ENCODE measurements at regions not wholly inside any gene's neighbourhood (a gene's known extent, or its start where the extent isn't known, plus 50 kb on each side); places are given as distances from the start of the nearest gene placed in this dataset.

DNA sequence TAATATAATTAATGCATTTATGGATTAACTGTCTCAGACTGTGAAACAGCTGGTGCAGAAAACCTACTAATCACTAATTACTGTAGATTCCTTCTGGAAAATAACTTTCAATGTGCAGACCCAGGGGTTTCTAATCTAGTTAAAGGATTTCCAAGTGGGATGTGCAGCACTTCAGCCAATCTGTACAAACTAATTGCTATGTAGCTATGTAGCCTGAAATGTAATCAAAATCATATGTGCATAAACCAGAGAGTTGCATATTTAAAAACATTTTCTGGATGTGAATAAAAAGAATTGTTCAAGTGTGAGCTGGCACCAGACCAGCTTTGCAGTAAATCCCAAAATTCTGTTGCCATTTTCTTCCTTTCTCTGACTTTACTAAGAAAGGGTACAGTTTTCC is 127.5 kb upstream of the CD96 start:
- peaks cover 6% of the 10 kb centered on the region for H3K27me3 Mint-ChIP-seq
- intact Hi-C loops (cut with micrococcal nuclease) = no loop called here
- CTCF ChIA-PET = no interaction called here

GRCh38 chr3:111415018-111415417 is 127.0 kb upstream of the CD96 start:
- TF ChIP-seq, protein P1, sequence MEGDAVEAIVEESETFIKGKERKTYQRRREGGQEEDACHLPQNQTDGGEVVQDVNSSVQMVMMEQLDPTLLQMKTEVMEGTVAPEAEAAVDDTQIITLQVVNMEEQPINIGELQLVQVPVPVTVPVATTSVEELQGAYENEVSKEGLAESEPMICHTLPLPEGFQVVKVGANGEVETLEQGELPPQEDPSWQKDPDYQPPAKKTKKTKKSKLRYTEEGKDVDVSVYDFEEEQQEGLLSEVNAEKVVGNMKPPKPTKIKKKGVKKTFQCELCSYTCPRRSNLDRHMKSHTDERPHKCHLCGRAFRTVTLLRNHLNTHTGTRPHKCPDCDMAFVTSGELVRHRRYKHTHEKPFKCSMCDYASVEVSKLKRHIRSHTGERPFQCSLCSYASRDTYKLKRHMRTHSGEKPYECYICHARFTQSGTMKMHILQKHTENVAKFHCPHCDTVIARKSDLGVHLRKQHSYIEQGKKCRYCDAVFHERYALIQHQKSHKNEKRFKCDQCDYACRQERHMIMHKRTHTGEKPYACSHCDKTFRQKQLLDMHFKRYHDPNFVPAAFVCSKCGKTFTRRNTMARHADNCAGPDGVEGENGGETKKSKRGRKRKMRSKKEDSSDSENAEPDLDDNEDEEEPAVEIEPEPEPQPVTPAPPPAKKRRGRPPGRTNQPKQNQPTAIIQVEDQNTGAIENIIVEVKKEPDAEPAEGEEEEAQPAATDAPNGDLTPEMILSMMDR (IDR thresholded peaks at IDR 0.05) = no peak
- no peak for ATAC-seq (ENCODE audit: low read depth)
- POLR2A ChIA-PET = no interaction called here

More for the DNA sequence above, 127.5 kb upstream of the CD96 start:
- Mint-ChIP-seq H3K9me3 (peaks cover 2% of the 10 kb centered on the region), H3K27ac (no peak overlapping the region), H3K4me1 (peaks cover 11% of the 10 kb centered on the region), H3K4me3 (no peak overlapping the region), H3K36me3 (ENCODE audit: low read depth) (no peaks in the 10 kb centered on the region)
- no peak for ATAC-seq (ENCODE audit: low read depth)
- DNase-seq = no peak
- POLR2A ChIA-PET = no interaction called here
- TF ChIP-seq, protein P1 (IDR thresholded peaks at IDR 0.05) = no peak

DNA sequence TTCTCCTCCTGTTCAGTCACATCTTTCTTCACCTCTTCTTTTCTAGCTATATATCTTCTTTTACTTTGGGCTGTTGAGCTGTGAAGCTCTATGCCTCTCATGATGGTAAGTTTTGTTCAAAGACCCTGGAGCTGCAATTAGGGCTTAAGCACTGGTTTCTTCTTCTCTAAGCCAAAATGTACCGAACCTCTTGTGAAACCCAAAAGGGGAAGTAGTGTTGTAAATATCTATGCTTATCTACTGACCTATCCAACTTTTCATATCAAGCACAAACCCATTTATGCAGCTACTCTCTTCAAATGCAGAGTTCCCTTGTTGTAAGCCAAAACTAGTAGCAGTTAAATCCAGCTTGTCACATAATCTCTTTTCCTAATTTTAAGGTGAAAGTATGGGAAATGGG is 123.6 kb upstream of the CD96 start:
- H3K36me3 Mint-ChIP-seq (ENCODE audit: low read depth) = no peaks in the 10 kb centered on the region
- ATAC-seq (ENCODE audit: low read depth) = no peak

More at GRCh38 chr3:111415018-111415417, 127.0 kb upstream of the CD96 start:
- DNase-seq = no peak
- Mint-ChIP-seq H3K4me3 (no peak overlapping the region), H3K27me3 (peaks cover 8% of the 10 kb centered on the region), H3K4me1 (peaks cover 11% of the 10 kb centered on the region), H3K9me3 (peaks cover 2% of the 10 kb centered on the region), H3K27ac (no peak overlapping the region), H3K36me3 (ENCODE audit: low read depth) (no peaks in the 10 kb centered on the region)
- intact Hi-C loops (cut with micrococcal nuclease) = no loop called here
- CTCF ChIA-PET = no interaction called here

GRCh38 chr3:111428301-111428700 is 113.7 kb upstream of the CD96 start:
- H3K27ac Mint-ChIP-seq = no peak overlapping the region
- POLR2A ChIA-PET = no interaction called here
- H3K9me3 Mint-ChIP-seq = peaks cover 4% of the 10 kb centered on the region
- ATAC-seq (ENCODE audit: low read depth) (no peak), DNase-seq (no peak)
- no peaks in the 10 kb centered on the region for H3K36me3 Mint-ChIP-seq (ENCODE audit: low read depth)
- H3K27me3 Mint-ChIP-seq = peaks cover 2% of the 10 kb centered on the region
- TF ChIP-seq, protein P1 (IDR thresholded peaks at IDR 0.05) = no peak
- no peaks in the 10 kb centered on the region for H3K4me1 Mint-ChIP-seq
- CTCF ChIA-PET = no interaction called here
- intact Hi-C loops (cut with micrococcal nuclease) = no loop called here
- no peak overlapping the region for H3K4me3 Mint-ChIP-seq

More for the DNA sequence above, 123.6 kb upstream of the CD96 start:
- intact Hi-C loops (cut with micrococcal nuclease) = no loop called here
- Mint-ChIP-seq H3K9me3 (no peaks in the 10 kb centered on the region), H3K4me3 (no peak overlapping the region), H3K27ac (no peak overlapping the region), H3K27me3 (peaks cover 11% of the 10 kb centered on the region), H3K4me1 (peaks cover 11% of the 10 kb centered on the region)
- TF ChIP-seq, protein P1 (IDR thresholded peaks at IDR 0.05) = no peak
- CTCF ChIA-PET = no interaction called here
- DNase-seq = no peak
- POLR2A ChIA-PET = no interaction called here

DNA sequence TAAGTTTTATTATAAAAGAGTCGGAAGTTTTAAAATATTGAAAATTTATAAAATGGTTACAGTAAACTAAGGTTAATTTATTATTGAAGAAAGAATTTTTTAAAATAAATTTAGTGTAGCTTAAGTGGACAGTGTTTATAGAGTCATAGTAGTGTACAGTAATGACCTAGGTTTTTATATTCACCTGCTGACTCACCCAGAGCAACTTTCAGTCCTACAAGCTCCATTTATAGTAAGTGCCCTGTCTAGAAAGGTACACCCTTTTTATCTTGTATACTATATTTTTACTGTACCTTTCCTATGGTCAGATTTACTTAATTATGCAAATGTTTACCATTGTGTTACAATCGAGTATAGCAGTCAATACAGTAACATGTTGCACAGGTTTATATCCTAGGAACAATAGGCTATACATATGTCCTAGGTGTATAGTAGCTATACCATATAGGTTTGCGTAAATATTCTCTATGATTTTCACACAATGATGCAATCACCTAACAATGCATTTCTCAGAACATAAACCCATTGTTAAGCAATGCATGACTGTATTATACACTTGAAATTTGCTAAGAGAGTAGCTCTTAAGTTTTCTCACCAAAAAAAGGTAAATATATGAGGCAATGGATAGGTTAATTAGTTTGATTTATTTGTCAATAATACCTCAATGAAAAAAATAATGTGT is 106.9 kb upstream of the CD96 start:
- DNase-seq (no peak), ATAC-seq (ENCODE audit: low read depth) (no peak)
- Mint-ChIP-seq H3K4me1 (no peaks in the 10 kb centered on the region), H3K27me3 (no peaks in the 10 kb centered on the region), H3K4me3 (no peak overlapping the region), H3K36me3 (ENCODE audit: low read depth) (no peaks in the 10 kb centered on the region), H3K27ac (no peak overlapping the region), H3K9me3 (peaks cover 2% of the 10 kb centered on the region)
- intact Hi-C loops (cut with micrococcal nuclease) = no loop called here
- POLR2A ChIA-PET = no interaction called here
- TF ChIP-seq, protein P1 (IDR thresholded peaks at IDR 0.05) = no peak
- CTCF ChIA-PET = no interaction called here

All from activated B cell treated with CpG ODN at 0.5 μM for 24 hours (primary cell).